HEK293 (cell line): ENCODE measurements at regions not wholly inside any gene's neighbourhood (a gene's known extent, or its start where the extent isn't known, plus 50 kb on each side); places are given as distances from the start of the nearest gene placed in this dataset.

Experiments used
- CTCF ChIA-PET: fragments of 350-600 bp; formaldehyde crosslinking; extraction: SDS; loops from one replicate; lab custom pipeline; 2021; ENCODE audit warnings: antibody characterized with exemption; lab: Yijun Ruan, JAX
- POLR2A ChIA-PET: fragments of 300-600 bp; formaldehyde crosslinking; extraction: SDS; loops from one replicate; lab custom pipeline; 2020; ENCODE audit warnings: antibody characterized with exemption, inconsistent platforms; lab: Yijun Ruan, JAX
- H3K27ac ChIP-seq: fragments of 200-500 bp; sonication (Bioruptor generic); 2 replicates; pipeline ENCODE4 v1.5.1; 2014; ENCODE audit warnings: low read depth, low read length, control low read depth, inconsistent platforms; ENCODE audit errors: extremely low read depth
- H3K36me3 ChIP-seq, 2 experiments: fragments of 200-500 bp in 1 of 2; sonication (Bioruptor generic) in 1 of 2; 1 replicate in 1 of 2; 2 replicates in 1 of 2; pipeline ENCODE4 v1.5.1; 2014 to 2017; ENCODE audit warnings: inconsistent platforms in 2 of 2, low read length in 2 of 2; ENCODE audit not compliant: control insufficient read depth in 2 of 2, insufficient read depth in 1 of 2
- H3K4me1 ChIP-seq: fragments of 200-500 bp; sonication (Bioruptor generic); 2 replicates; pipeline ENCODE4 v1.5.1; 2014; ENCODE audit warnings: mild to moderate bottlenecking, low read length, inconsistent platforms; ENCODE audit not compliant: control insufficient read depth, insufficient read depth
- H3K4me3 ChIP-seq: 2 replicates; pipeline ENCODE4 v1.5.1; 2011; ENCODE audit warnings: low read depth, mild to moderate bottlenecking, control low read depth, low read length, moderate library complexity
- H3K9me3 ChIP-seq: fragments of 200-500 bp; sonication (Bioruptor generic); 2 replicates; pipeline ENCODE4 v1.5.1; 2014; ENCODE audit warnings: low read depth, low read length, inconsistent platforms; ENCODE audit not compliant: control insufficient read depth, insufficient read depth
- BCL11A ChIP-seq: fragments of 450-650 bp; formaldehyde crosslinking; IDR thresholded peaks from 2 replicates; pipeline ENCODE4 v1.5.1; 2016; ENCODE audit warnings: low read depth, missing biosample characterization, missing genetic modification characterization
- FEZF1 ChIP-seq: fragments of 450-650 bp; formaldehyde crosslinking; IDR thresholded peaks from 2 replicates; pipeline ENCODE4 v1.5.1; 2016; ENCODE audit warnings: missing biosample characterization, missing genetic modification characterization
- IKZF3 ChIP-seq: fragments of 450-650 bp; IDR thresholded peaks from 2 replicates; pipeline ENCODE4 v1.5.0; 2018; ENCODE audit warnings: missing biosample characterization, mild to moderate bottlenecking, missing genetic modification characterization, moderate library complexity
- MEIS1 ChIP-seq: sonication (generic); formaldehyde crosslinking; IDR thresholded peaks from 2 replicates; pipeline ENCODE4 v1.8.1; 2022; ENCODE audit warnings: missing genetic modification reagents, mild to moderate bottlenecking, borderline replicate concordance
- PRDM6 ChIP-seq: fragments of 450-650 bp; formaldehyde crosslinking; IDR thresholded peaks from 2 replicates; pipeline ENCODE4 v1.5.1; 2017; ENCODE audit warnings: missing biosample characterization, missing genetic modification characterization
- SCRT1 ChIP-seq: fragments of 450-650 bp; formaldehyde crosslinking; IDR thresholded peaks from 2 replicates; pipeline ENCODE4 v1.5.1; 2016; ENCODE audit warnings: missing biosample characterization, missing genetic modification characterization, borderline replicate concordance
- TSHZ1 ChIP-seq: fragments of 450-650 bp; formaldehyde crosslinking; IDR thresholded peaks from 2 replicates; pipeline ENCODE4 v1.5.1; 2016; ENCODE audit warnings: missing biosample characterization, missing genetic modification characterization, borderline replicate concordance
- ZBTB44 ChIP-seq: fragments of 450-650 bp; IDR thresholded peaks from 2 replicates; pipeline ENCODE4 v1.5.1; 2018; ENCODE audit warnings: missing biosample characterization, mild to moderate bottlenecking, missing genetic modification characterization
- ZFP3 ChIP-seq: fragments of 450-650 bp; formaldehyde crosslinking; IDR thresholded peaks from 2 replicates; pipeline ENCODE4 v1.5.1; 2016; ENCODE audit warnings: low read depth, missing biosample characterization, missing genetic modification characterization
- ZNF18 ChIP-seq: fragments of 450-650 bp; formaldehyde crosslinking; IDR thresholded peaks from 2 replicates; pipeline ENCODE4 v1.5.1; 2016; ENCODE audit warnings: missing biosample characterization, missing genetic modification characterization
- ZNF350 ChIP-seq: fragments of 450-650 bp; formaldehyde crosslinking; IDR thresholded peaks from 2 replicates; pipeline ENCODE4 v1.5.0; 2017; ENCODE audit warnings: missing biosample characterization, mild to moderate bottlenecking, missing genetic modification characterization
- ZNF394 ChIP-seq: fragments of 450-650 bp; formaldehyde crosslinking; IDR thresholded peaks from 2 replicates; pipeline ENCODE4 v1.5.1; 2016; ENCODE audit warnings: missing biosample characterization, missing genetic modification characterization, mild to moderate bottlenecking, moderate library complexity, borderline replicate concordance
- ZNF433 ChIP-seq: fragments of 450-650 bp; formaldehyde crosslinking; IDR thresholded peaks from 2 replicates; pipeline ENCODE4 v1.5.1; 2016; ENCODE audit warnings: missing biosample characterization, missing genetic modification characterization, low read depth
- ZNF449 ChIP-seq: fragments of 450-650 bp; formaldehyde crosslinking; IDR thresholded peaks from 2 replicates; pipeline ENCODE4 v1.5.1; 2017; ENCODE audit warnings: missing biosample characterization, mild to moderate bottlenecking, missing genetic modification characterization, moderate library complexity
- ZNF555 ChIP-seq: fragments of 450-650 bp; formaldehyde crosslinking; conservative IDR thresholded peaks from 2 replicates; pipeline ENCODE4 v1.5.1; 2017; ENCODE audit warnings: missing biosample characterization, mild to moderate bottlenecking, missing genetic modification characterization, inconsistent platforms
- ZNF654 ChIP-seq: fragments of 450-650 bp; formaldehyde crosslinking; IDR thresholded peaks from 2 replicates; pipeline ENCODE4 v1.5.1; 2016; ENCODE audit warnings: low read depth, missing biosample characterization, missing genetic modification characterization
- ZNF664 ChIP-seq: fragments of 450-650 bp; formaldehyde crosslinking; IDR thresholded peaks from 2 replicates; pipeline ENCODE4 v1.5.1; 2016; ENCODE audit warnings: missing biosample characterization, missing genetic modification characterization
- ZNF76 ChIP-seq: fragments of 450-650 bp; formaldehyde crosslinking; IDR thresholded peaks from 2 replicates; pipeline ENCODE4; 2016; ENCODE audit warnings: low read depth, missing biosample characterization, missing genetic modification characterization, borderline replicate concordance
- ZNF791 ChIP-seq: fragments of 450-650 bp; formaldehyde crosslinking; IDR thresholded peaks from 2 replicates; pipeline ENCODE4 v1.5.1; 2016; ENCODE audit warnings: missing biosample characterization, missing genetic modification characterization
- ZNF837 ChIP-seq: fragments of 450-650 bp; formaldehyde crosslinking; IDR thresholded peaks from 2 replicates; pipeline ENCODE4 v1.5.1; 2016; ENCODE audit warnings: missing biosample characterization, missing genetic modification characterization
- ZNF843 ChIP-seq: fragments of 450-650 bp; formaldehyde crosslinking; IDR thresholded peaks from 2 replicates; pipeline ENCODE4 v1.5.1; 2016; ENCODE audit warnings: missing biosample characterization, missing genetic modification characterization
- ZXDB ChIP-seq: fragments of 450-650 bp; formaldehyde crosslinking; IDR thresholded peaks from 2 replicates; pipeline ENCODE4 v1.5.1; 2016; ENCODE audit warnings: missing biosample characterization, missing genetic modification characterization
- TF ChIP-seq, protein P1 (sequence below): fragments of 450-650 bp; formaldehyde crosslinking; IDR thresholded peaks from 2 replicates; pipeline ENCODE4 v1.5.1; 2016; ENCODE audit warnings: missing biosample characterization, missing genetic modification characterization, low read depth

GRCh38 chr2:47715552-47715951, 67.4 kb upstream of the MSH6 start (continued):
- TF ChIP-seq, protein P1, sequence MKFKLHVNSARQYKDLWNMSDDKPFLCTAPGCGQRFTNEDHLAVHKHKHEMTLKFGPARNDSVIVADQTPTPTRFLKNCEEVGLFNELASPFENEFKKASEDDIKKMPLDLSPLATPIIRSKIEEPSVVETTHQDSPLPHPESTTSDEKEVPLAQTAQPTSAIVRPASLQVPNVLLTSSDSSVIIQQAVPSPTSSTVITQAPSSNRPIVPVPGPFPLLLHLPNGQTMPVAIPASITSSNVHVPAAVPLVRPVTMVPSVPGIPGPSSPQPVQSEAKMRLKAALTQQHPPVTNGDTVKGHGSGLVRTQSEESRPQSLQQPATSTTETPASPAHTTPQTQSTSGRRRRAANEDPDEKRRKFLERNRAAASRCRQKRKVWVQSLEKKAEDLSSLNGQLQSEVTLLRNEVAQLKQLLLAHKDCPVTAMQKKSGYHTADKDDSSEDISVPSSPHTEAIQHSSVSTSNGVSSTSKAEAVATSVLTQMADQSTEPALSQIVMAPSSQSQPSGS: no peak
- peak; percentile 96 for TF ChIP-seq FEZF1 (tag by site-specific recombination)
- 0 out of 2 replicates have a peak, but pooled peaks have one; percentile 20 for TF ChIP-seq IKZF3 (tag by site-specific recombination)
- 0 out of 2 replicates have a peak, but pooled peaks have one; percentile 11 for TF ChIP-seq ZNF664 (tag by site-specific recombination)
- peak; percentile 79 for TF ChIP-seq PRDM6
- peak; percentile 28; the same call in 1 of the 2 replicates for TF ChIP-seq TSHZ1 (tag by site-specific recombination)
- TF ChIP-seq ZNF18 (tag by site-specific recombination): peak; percentile 12; the same call in 1 of the 2 replicates
- TF ChIP-seq ZNF449 (tag by site-specific recombination): no peak
- no peak for TF ChIP-seq MEIS1
- no peak for TF ChIP-seq ZNF433 (tag by site-specific recombination)
- TF ChIP-seq ZXDB: peak; percentile 60; the same call in 1 of the 2 replicates
- TF ChIP-seq ZNF843: peak; percentile 92
- 0 out of 2 replicates have a peak, but pooled peaks have one; percentile 25 for TF ChIP-seq BCL11A
- TF ChIP-seq, all 188 proteins: peak for 16

DNA sequence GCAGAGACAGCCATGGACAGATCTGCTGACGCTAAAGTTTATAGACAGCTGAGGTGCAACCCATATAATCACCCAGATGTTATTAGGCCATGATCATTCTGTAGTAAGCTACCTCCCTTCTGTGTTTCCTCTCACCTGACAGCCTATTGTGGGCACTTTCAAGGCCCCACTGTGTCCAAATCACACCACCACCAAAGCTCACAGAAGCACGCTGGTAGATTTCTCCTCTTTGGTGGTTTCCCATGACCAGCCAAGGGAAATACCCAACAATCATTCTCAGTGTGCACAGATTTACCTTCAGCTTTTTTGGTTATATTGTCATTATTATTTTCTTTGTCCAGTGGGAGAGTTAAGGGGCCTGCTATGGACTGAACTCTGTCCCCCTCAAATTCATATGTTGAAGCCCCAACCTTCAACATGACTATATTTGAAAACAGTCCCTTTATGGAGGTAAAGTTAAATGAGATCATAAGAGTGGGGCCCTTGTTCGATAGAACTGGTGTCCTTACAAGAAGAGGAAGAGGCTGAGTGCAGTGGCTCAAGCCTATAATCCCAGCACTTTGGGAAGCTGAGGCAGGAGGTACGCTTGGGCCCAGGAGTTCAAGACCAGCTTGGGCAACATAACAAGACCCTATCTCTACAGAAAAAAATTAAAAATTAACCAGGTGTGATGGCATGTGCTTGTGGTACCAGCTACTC, 74.0 kb upstream of the MSH6 start:
- H3K4me1 ChIP-seq: no peaks in the 10 kb centered on the region
- no peaks in the 10 kb centered on the region for H3K9me3 ChIP-seq
- no peaks in the 10 kb centered on the region for H3K36me3 ChIP-seq
- POLR2A ChIA-PET: no interaction called here
- no peak overlapping the region for H3K4me3 ChIP-seq
- CTCF ChIA-PET: no interaction called here
- no peak overlapping the region for H3K27ac ChIP-seq
- TF ChIP-seq ZNF654 (tag by site-specific recombination) (no peak), IKZF3 (tag by site-specific recombination) (no peak), ZNF76 (no peak), ZNF394 (no peak), ZBTB44 (tag by site-specific recombination) (no peak), ZNF837 (no peak), ZNF350 (tag by site-specific recombination) (no peak), SCRT1 (tag by site-specific recombination) (no peak), ZNF555 (tag by site-specific recombination) (no peak), ZNF791 (tag by site-specific recombination) (no peak), ZFP3 (tag by site-specific recombination) (no peak)
